ENCODE measurements at regions not wholly inside any gene's neighbourhood (a gene's known extent, or its start where the extent isn't known, plus 50 kb on each side); places are given as distances from the start of the nearest gene placed in this dataset.
"Not testable (repeated sequence)": the region's sequence is repeated elsewhere in the genome, so short reads cannot be mapped to it uniquely, and the experiment has no call there.

DNA sequence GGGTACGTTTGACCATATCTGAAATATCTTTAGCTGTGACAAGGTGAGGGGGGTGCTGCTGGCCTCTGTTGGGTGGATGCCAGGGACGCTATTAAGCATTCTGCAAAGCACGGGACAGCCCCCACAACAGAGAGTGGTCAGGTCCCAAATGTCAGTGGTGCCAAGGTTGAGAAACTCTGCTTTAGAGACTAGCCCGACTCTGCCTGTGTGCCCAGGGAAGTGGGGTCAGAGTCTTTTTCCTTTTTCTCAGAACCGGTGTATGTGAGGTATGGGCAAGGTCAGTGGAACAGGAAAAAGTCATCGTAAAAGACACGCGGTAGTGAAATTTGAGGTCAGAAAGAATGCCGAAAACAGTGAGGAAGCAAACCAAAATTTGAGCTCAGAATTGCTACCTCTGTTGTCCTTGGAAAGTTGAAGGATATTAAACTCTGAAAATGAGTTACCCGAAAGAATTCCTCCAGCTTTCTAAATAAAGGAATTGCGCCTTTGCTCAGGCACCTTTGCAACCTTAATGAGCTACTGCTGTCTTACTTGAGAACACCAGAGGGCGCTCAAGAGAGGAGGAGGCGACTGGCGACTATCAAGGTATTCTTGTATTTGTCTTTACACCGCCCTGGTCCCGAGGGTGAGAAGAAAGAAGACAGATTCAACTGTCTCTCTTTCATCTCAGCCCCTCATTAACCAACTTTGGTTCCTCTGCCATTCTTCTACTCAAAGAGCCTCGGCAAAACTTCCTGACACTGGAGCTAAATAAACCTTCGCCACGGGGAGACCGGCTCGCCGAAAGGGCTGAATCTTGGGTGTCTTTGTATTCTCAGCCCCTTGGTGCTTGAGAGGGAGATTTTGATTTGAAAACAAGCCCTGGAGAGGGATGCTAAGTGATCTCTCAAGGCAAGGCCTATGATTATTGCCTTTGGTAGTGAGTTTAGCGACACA lies 85.4 kb upstream of the OLIG2 start:
- peak; percentile 15 for DNase-seq

DNA sequence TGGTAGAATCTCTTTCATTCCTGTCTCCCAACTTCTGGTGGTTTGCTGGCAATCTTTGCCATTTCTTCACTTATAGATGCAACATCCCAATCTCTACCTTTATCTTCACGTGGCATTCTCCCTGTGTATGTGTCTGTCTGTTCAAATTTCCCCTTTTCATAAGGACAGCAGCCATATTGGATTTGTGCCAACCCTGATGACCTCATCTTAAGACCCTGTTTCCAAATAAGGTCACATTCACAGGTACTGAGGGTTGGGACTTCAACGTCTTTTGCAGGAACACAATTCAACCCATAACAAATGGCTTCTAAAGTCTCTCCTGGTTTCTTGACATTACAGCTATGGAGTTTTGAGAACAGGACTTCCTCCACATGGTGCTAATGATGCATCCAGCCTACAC lies 84.5 kb upstream of the OLIG2 start:
- DNase-seq = no peak

DNA sequence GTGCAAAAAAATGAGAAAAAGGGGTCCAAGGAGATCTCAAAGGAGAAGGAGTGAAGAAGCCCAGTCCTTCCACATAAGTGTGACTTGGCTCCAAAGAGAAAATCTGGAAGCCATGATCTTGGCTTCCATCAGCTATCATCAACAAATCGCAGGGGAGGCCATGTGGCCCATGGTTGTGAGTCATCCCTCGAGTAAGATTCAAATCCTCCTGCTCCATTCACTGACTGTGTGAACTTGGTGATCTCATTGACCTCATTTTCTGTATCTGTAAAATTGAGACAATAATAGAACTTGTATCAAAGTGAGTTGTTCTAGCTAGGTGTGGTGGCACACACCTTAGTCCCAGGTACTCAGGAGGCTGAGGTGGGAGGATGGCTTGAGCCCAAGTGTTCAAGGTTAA lies 79.1 kb upstream of the OLIG2 start:
- DNase-seq = no peak

DNA sequence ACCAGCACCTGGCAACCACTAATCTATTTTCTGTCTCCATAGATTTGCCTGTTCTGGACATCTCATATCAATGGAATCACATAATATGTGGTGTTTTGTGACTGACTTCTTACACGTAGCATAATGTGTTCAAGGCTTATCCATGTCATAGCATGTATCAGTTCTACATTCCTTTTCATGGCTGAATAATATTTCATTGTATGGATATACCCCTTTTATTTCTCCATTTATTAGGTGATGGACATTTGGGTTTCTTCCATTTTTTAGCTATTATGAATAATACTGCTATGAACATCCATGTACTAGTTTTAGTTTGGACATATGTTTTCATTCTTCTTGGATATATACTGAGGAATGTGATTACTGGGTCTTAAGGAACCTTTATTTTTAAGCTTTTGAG lies 78.0 kb upstream of the OLIG2 start:
- no peak for DNase-seq

DNA sequence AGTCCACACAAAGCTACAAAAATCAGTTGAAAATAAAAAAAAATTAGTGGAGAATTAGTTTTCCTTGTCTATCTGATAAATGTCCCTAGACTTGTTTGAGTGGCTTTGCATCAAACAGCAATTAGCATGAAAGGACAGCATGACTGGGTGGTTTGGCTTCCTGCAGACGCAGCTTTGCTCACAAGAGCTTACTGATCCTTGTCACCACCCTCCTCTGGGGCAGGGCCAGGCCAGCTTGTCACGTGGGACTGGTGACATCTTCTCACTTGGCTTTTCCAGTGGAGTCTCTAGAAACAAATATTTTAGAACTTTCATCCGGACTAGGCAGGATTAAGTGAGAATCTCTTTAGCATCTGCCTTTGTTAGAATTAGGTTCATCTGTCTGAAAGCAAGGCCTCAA lies 76.0 kb upstream of the OLIG2 start:
- DNase-seq = no peak

DNA sequence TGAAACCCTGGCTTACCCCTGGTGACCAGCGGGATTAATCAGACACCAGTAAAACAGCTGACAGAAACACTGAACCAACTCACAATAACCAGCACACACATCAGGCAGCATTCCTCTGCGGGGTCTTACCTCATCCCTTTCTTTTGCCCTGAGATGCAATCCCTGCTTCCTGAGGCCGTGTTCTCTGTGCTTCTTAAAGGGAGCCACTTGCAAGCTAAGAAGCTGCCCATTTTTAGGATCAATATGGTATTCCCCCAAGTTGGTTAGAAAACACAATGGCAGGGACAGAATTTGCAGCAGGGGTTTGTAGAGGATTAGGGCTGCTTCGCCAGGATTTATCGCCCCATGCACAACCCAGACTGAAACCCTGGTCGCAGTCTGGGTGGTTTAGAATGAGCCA lies 74.7 kb upstream of the OLIG2 start:
- DNase-seq = no peak

DNA sequence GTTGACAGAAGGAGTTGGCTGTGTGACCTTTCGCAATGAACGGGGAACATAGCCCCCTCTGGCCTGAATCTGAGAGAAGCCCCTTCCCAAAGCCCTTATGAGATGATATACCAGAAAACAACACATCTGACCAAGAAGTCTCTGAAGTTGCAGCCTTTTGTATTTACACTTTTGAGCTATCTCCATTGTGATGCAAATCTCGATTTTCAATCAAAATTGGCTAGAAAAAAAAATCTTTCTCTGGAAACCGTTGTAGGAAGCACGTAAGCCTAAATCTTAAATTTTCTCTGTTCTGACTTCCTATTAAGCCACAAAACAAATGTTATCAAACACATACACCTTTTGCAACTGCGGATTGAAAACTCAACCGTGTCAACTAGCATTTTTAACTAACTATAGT lies 71.4 kb upstream of the OLIG2 start:
- no peak for DNase-seq

DNA sequence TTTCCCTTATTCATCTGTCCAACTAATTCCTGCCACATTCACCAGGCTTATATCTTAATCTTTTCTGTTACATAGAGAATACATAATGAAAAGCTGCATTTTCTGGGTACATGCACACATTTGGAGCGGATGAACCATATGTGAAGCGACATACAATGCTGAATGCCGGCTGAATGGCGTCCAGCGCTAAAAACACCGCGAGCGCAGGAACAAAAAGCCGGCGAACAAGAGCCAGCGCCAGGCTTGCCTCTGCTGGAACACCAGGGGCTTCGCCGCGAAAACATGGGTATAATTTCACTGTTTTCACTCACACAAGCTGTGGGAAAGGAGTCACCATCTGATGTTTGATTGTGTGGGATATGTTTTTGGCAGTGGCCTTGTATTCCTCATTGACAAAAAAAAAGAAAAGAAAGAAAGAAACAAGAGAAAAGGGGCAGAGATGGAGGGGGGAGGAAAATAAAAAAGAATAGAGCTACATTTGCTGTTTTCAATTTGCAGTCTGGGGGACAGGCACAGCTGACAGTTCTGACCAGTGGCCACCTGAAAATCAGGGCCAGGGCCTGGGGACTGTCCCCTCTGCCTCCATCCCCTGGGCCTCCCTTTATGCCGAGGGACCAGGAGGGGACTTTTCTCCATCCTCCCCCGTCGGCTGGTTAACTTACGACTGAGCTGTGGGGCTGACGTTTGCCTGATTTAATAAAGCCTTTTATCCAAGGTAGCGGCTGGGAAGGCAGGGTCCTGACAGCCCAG lies 70.2 kb upstream of the OLIG2 start:
- no peak for DNase-seq

DNA sequence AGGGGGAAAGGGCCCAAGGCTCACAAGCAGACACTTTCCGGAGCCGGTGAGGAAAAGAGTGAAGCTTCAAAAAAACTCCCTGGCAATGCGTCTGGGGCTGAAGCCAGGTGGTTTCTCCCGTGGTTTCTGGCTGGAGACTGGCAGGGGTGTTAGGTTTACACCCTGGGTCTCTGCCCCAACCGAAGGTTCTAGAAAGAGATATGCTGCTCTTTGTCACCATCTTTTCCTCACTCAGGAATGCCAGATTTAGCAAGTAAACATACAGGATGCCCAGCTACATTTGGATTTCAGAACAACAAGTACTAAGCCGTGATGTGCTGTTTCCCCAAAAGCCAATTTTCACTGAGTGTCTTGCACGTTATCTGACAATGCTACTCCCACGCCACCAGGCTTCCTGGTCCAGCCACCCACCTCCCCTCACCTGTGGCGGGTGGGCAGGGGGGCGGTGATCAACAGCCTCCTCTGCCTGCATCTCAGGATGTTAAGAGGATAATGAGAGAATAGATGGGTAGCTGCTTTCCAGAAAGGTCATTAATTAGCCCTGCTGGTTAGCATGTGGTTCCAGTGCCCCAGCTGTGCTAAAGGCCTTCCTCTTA lies 69.6 kb upstream of the OLIG2 start:
- no peak for DNase-seq

DNA sequence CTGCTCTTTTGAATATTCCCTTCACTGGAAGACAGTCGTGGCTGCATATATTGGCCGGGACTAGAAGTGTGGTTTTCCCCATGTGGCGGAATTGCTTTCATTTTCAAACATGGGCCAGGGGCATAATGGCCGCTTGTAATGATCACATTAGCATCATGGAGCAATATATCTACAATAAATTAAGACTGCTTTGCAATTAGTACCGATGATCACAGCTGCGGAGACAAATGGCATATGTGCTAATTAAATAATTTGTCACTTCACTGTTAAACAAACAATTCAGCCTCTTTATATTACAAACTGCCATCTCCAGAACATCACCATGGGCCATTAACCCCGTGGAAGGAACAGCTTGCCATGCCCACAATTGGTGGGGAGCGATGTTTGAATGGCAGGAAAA lies 68.2 kb upstream of the OLIG2 start:
- DNase-seq = no peak

DNA sequence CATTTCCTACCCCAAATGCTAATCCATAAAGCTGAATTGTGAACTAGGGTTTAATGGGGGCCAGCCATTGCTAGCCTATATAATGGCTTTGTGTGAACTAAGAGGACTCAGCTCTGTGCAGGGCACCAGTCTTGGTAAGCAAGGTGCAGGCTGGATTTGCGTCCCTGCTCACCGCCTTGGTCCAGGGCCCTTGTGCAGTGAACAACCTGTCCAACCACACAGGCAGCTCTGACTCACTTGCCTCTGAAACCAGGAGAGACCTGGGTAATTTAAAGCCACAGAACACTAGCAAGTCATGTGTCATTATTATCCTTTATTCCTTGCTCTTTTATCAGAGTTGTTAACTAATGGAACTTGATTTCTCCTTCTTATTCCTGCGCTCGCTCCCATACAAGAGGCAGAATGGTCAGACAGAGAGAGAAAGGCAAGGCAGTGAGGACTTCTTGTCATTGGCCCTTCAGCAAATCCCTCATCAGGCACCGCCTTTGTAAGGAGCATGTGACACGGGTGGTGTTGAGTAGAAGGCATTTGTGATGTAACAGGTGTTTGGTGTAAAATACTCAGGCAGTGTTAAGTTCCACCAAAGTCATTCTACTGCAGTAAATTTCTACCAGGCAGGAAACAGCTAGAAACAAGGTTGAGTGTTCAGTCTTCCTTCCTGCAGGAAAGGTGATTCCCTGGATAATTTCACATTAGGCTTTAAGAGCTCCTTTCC lies 67.3 kb upstream of the OLIG2 start:
- DNase-seq = no peak

DNA sequence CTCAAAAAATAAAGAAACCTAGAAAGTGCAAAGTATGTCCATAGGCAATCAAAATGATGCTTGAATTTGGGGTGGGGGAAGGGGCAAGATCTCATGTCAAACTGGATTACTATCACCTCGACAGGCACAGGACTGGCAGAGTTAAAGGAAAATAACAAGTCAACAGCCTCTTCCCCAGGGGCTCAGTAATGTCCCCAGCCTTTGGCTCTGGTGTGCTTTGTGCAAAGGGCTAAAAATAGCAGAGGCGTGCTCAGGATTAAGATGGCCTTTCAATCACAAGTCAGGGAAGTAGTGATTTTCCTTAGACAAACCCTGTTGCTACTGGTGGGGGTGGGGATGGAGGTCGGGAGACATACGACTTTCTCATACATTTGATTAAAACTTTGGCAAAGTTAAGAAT lies 63.5 kb upstream of the OLIG2 start:
- no peak for DNase-seq

DNA sequence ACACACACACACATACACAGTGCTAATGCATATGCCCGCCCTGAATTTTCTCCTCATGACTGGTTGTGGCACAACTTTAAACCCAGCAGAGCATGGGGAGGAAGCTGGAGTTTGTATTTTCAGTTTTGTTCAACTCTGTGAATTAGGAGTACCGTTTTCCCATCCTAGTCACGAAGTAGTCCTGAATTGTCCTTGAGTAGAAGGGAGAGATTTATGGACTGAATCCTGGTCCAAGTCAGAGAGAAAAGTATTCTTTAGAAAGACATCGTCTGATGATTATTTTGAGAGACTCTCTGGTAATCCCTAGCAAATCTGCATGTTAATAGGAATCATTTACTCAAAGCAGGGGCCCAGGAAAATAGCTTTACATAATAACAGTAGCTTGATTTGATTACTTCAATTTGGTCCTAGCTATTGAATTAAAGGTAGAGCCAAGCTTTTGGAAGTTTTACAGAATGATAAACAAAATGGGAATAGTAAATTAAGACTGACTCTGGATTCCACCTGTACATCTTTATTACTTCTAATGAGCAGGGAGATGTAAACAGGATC lies 60.5 kb upstream of the OLIG2 start:
- no peak for DNase-seq

DNA sequence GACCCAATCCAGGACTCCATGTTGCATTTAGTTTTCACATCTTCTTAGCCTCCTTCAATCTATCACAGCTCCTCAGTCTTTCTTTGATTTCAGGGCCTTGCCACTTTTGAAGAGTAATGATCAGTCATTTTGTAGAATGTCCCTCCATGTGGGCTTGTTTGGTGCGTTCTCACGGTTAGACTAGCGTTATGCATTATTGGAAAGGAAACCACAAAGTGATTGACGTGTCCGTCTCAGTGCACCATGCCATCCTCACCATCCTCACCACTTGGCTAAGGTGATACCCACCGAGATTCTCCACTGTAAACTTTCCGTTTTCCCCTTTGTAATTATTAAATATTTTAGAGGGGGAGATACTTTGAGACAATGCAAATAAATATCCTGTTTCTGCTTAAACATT lies 59.6 kb upstream of the OLIG2 start:
- DNase-seq = no peak

DNA sequence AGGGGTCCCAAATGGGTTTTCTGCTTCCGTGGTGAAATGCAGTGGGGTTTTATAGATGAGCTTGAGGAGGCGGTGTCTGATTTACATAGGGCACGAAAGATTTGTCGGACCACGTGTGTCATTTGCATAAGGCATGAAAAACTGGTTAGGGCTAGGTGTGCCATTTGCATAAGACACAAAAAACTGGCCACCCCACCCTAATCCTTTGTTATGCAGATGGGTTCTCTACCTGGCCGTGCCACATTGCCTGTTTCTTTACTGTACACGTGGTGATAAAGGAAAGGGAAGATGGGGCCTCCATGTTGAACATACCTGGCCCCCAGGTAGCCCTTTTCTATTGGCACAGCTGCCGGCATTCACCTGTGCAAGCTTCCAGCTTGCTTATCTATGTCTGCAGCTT lies 57.6 kb upstream of the OLIG2 start:
- not testable (repeated sequence) for DNase-seq

DNA sequence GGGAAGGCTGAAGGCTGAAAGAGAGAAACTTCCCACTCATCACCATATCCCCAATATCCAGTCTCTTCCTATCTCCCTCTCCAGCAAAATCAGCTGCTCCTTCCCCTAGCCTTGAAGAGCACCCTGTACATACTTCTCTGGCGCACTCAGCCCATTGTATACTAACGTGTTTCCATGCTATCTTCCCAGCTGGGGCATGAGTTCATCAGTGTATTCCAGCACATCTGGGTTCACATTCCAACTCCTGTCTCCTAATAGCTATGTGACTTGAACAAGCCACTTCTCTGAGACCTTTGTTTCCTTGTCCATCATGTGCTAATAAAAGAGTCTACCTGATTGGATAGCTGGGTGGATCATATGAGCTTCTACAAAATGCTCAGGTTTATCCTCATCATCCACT lies 51.1 kb upstream of the OLIG2 start:
- DNase-seq = no peak

DNA sequence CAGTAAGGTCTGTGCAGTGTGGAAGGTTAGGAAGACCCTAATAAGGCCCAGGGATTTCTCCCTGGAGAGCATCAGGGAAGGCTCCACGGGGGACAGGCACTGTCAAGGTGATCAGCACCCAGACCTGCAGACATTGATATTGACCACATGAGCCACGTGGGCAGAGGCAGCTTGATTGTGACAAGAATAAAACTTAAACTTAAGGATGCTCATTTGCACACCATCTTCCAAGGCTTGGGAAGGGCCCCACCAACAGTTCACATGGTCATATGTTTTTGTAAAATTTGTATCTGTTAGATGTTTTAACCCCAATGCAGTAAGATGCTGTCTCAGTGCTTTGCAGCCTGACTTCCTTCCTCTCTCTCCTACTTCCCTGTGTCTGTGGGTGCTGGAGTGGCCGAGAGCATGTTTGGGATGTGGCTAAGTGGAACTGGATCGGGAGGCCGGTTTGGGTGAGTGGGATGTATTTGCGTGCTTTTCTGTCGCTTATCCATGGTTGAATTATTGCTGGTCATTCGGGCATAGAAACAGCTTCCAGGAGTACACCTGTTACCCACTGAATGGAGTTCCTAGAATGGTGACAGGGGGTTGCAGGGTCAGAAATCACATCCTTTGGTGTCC lies 49.8 kb upstream of the OLIG2 start:
- no peak for DNase-seq

All from T-helper 9 cell (primary cell).